Neural cell (in vitro differentiated cells): ENCODE measurements at regions not wholly inside any gene's neighbourhood (a gene's known extent, or its start where the extent isn't known, plus 50 kb on each side); places are given as distances from the start of the nearest gene placed in this dataset.
"Not testable (repeated sequence)": the region's sequence is repeated elsewhere in the genome, so short reads cannot be mapped to it uniquely, and the experiment has no call there.

Experiments
- H2AFZ ChIP-seq: fragments of 200-600, 300-800 bp; sonication (generic), shearing (Covaris generic); 2 replicates; pipeline ENCODE4 v1.6.0; 2014; ENCODE audit warnings: low read depth, mild to moderate bottlenecking, antibody characterized with exemption, low read length, moderate library complexity
- H3F3A ChIP-seq: fragments of 200-600 bp; shearing (Covaris generic); 2 replicates; pipeline ENCODE4 v1.6.1; 2016; ENCODE audit warnings: mild to moderate bottlenecking, moderate library complexity, mixed read lengths, antibody characterized with exemption, low read length; ENCODE audit not compliant: insufficient read depth, poor library complexity, severe bottlenecking
- H3K27ac ChIP-seq: fragments of 200-600, 300-800 bp; sonication (generic), shearing (Covaris generic); 2 replicates; pipeline ENCODE4 v1.5.1; 2014; ENCODE audit warnings: mild to moderate bottlenecking, low read length, moderate library complexity
- H3K27me3 ChIP-seq: fragments of 300-800, 200-600 bp; sonication (generic), shearing (Covaris generic); 2 replicates; pipeline ENCODE4 v1.6.0; 2014; ENCODE audit warnings: mild to moderate bottlenecking, low read depth, low read length, moderate library complexity; ENCODE audit not compliant: insufficient read depth
- H3K36me3 ChIP-seq: fragments of 300-800, 200-600 bp; sonication (generic), shearing (Covaris generic); 2 replicates; pipeline ENCODE4 v1.5.1; 2014; ENCODE audit warnings: mild to moderate bottlenecking, antibody characterized with exemption, low read length, moderate library complexity; ENCODE audit not compliant: insufficient read depth
- H3K4me2 ChIP-seq: fragments of 300-800, 200-600 bp; sonication (generic), shearing (Covaris generic); 2 replicates; pipeline ENCODE4 v1.6.0; 2014; ENCODE audit warnings: mild to moderate bottlenecking, low read length
- H3K4me3 ChIP-seq: fragments of 300-800, 200-600 bp; sonication (generic), shearing (Covaris generic); 2 replicates; pipeline ENCODE4 v1.5.1; 2014; ENCODE audit warnings: mild to moderate bottlenecking, low read length, moderate library complexity
- H3K79me2 ChIP-seq: fragments of 200-600 bp; shearing (Covaris generic); replicated peaks from 2 replicates; pipeline ENCODE4 v1.6.0; 2014; ENCODE audit warnings: mild to moderate bottlenecking, low read length, moderate library complexity; ENCODE audit not compliant: insufficient read depth
- H3K9ac ChIP-seq: fragments of 300-800, 200-600 bp; sonication (generic), shearing (Covaris generic); 2 replicates; pipeline ENCODE4 v1.6.1; 2016; ENCODE audit warnings: mild to moderate bottlenecking, low read length, mixed read lengths
- H3K9me2 ChIP-seq: fragments of 200-600 bp; shearing (Covaris generic); 2 replicates; pipeline ENCODE4 v1.6.1; 2016; ENCODE audit warnings: mild to moderate bottlenecking, low read length, mixed read lengths; ENCODE audit not compliant: insufficient read depth
- H3K9me3 ChIP-seq: fragments of 200-600, 300-800 bp; sonication (generic), shearing (Covaris generic); 2 replicates; pipeline ENCODE4 v1.6.1; 2016; ENCODE audit warnings: mild to moderate bottlenecking, mixed run types, low read length, moderate library complexity, mixed read lengths
- H4K20me1 ChIP-seq: fragments of 200-600 bp; shearing (Covaris generic); 2 replicates; pipeline ENCODE4 v1.6.1; 2016; ENCODE audit warnings: mild to moderate bottlenecking, mixed run types; ENCODE audit not compliant: insufficient read depth
- CTCF ChIP-seq: fragments of 450-650 bp; IDR thresholded peaks from 2 replicates; pipeline ENCODE4 v1.5.1; 2014; ENCODE audit warnings: antibody characterized with exemption, mild to moderate bottlenecking, moderate library complexity; ENCODE audit not compliant: poor library complexity, severe bottlenecking
- EP300 ChIP-seq: fragments of 450-650 bp; conservative IDR thresholded peaks from 2 replicates; pipeline ENCODE4 v1.6.1; 2014; ENCODE audit warnings: antibody characterized with exemption, mild to moderate bottlenecking, moderate library complexity; ENCODE audit not compliant: poor library complexity, severe bottlenecking
- EZH2 ChIP-seq: fragments of 200-600, 300-800 bp; shearing (Covaris generic), sonication (generic); IDR thresholded peaks from 2 replicates; pipeline ENCODE4 v1.6.1; 2014; ENCODE audit warnings: antibody characterized with exemption, low read length, borderline replicate concordance, mild to moderate bottlenecking; ENCODE audit not compliant: insufficient read depth, poor library complexity, severe bottlenecking
- MXI1 ChIP-seq: fragments of 450-650 bp; conservative IDR thresholded peaks from 2 replicates; pipeline ENCODE4 v1.6.1; 2014; ENCODE audit warnings: antibody characterized with exemption, mild to moderate bottlenecking; ENCODE audit not compliant: poor library complexity, severe bottlenecking
- POLR2AphosphoS5 ChIP-seq: IDR thresholded peaks from 2 replicates; pipeline ENCODE4 v1.6.1; 2012
- RAD21 ChIP-seq: fragments of 450-650 bp; conservative IDR thresholded peaks from 2 replicates; pipeline ENCODE4 v1.6.1; 2014; ENCODE audit warnings: antibody characterized with exemption, mild to moderate bottlenecking, moderate library complexity
- REST ChIP-seq: IDR thresholded peaks from 2 replicates; pipeline ENCODE4 v1.6.1; 2012; ENCODE audit warnings: borderline replicate concordance
- SMC3 ChIP-seq: fragments of 450-650 bp; conservative IDR thresholded peaks from 2 replicates; pipeline ENCODE4 v1.6.1; 2014; ENCODE audit warnings: antibody characterized with exemption, mild to moderate bottlenecking, moderate library complexity; ENCODE audit not compliant: poor library complexity
- TAF1 ChIP-seq: IDR thresholded peaks from 2 replicates; pipeline ENCODE4 v1.6.1; 2012; ENCODE audit warnings: low read depth

GRCh38 chr1:101504106-101504505, 267.3 kb downstream of the S1PR1 start:
- not testable (repeated sequence) for H3K4me2 ChIP-seq, H3K9ac ChIP-seq, H3K9me3 ChIP-seq, H2AFZ ChIP-seq, H3K4me3 ChIP-seq, H3F3A ChIP-seq, H3K79me2 ChIP-seq, H4K20me1 ChIP-seq, H3K27me3 ChIP-seq, H3K36me3 ChIP-seq, H3K9me2 ChIP-seq, H3K27ac ChIP-seq

GRCh38 chr1:101505240-101505639, 268.4 kb downstream of the S1PR1 start:
- H3K4me3 ChIP-seq, H3K4me2 ChIP-seq, H3K9me2 ChIP-seq, H4K20me1 ChIP-seq, H3K27me3 ChIP-seq, H3F3A ChIP-seq, H3K79me2 ChIP-seq, H3K27ac ChIP-seq, H3K36me3 ChIP-seq, H2AFZ ChIP-seq, H3K9me3 ChIP-seq, H3K9ac ChIP-seq: not testable (repeated sequence)

GRCh38 chr1:101506541-101507164, 269.8 kb downstream of the S1PR1 start:
- TF ChIP-seq MXI1 = no peak
- peak; percentile 66 for TF ChIP-seq CTCF
- no peak for TF ChIP-seq EP300
- peak; percentile 63 for TF ChIP-seq RAD21
- no peak for TF ChIP-seq TAF1
- no peak for TF ChIP-seq EZH2
- TF ChIP-seq SMC3 = peak; percentile 70
- no peak for TF ChIP-seq REST
- TF ChIP-seq POLR2AphosphoS5 = no peak
- H2AFZ ChIP-seq = no peak overlapping the region
- H3K36me3 ChIP-seq = no peaks in the 10 kb centered on the region
- H3K9me3 ChIP-seq = no peaks in the 10 kb centered on the region
- H3K9ac ChIP-seq = no peak overlapping the region
- H4K20me1 ChIP-seq = no peaks in the 10 kb centered on the region
- H3K27me3 ChIP-seq = no peaks in the 10 kb centered on the region
- H3K27ac ChIP-seq = no peak overlapping the region
- H3K4me3 ChIP-seq = no peak overlapping the region
- H3K9me2 ChIP-seq = no peaks in the 10 kb centered on the region
- H3F3A ChIP-seq = no peaks in the 10 kb centered on the region
- no peaks in the 10 kb centered on the region for H3K79me2 ChIP-seq
- no peak overlapping the region for H3K4me2 ChIP-seq
